Ishikawa (cell line): ENCODE measurements at regions not wholly inside any gene's neighbourhood (a gene's known extent, or its start where the extent isn't known, plus 50 kb on each side); places are given as distances from the start of the nearest gene placed in this dataset.

ENCODE experiments used
- CREB1 ChIP-seq: IDR thresholded peaks from 2 replicates; pipeline ENCODE4 v1.6.1; 2012; ENCODE audit warnings: low read depth
- FOXM1 ChIP-seq: IDR thresholded peaks from 2 replicates; pipeline ENCODE4 v1.6.1; 2012; ENCODE audit warnings: low read depth, borderline replicate concordance
- TAF1 ChIP-seq: IDR thresholded peaks from 2 replicates; pipeline ENCODE4 v1.6.1; 2012; ENCODE audit warnings: low read depth, mild to moderate bottlenecking
- TCF12 ChIP-seq: IDR thresholded peaks from 2 replicates; pipeline ENCODE4 v1.6.1; 2012; ENCODE audit warnings: low read depth
- TEAD4 ChIP-seq: IDR thresholded peaks from 2 replicates; pipeline ENCODE4 v1.6.1; 2012
- YY1 ChIP-seq: IDR thresholded peaks from 2 replicates; pipeline ENCODE4 v1.6.1; 2012; ENCODE audit warnings: low read depth

- no peak for TF ChIP-seq FOXM1
- no peak for TF ChIP-seq YY1
- TF ChIP-seq CREB1: no peak
- no peak for TF ChIP-seq TEAD4
- TF ChIP-seq TCF12: no peak
- no peak for TF ChIP-seq TAF1
Measured at GRCh38 chr3:33980252-33980651, 181.8 kb downstream of the PDCD6IP start.
